Adrenal gland (tissue), 9 donors: ENCODE measurements at regions not wholly inside any gene's neighbourhood (a gene's known extent, or its start where the extent isn't known, plus 50 kb on each side); places are given as distances from the start of the nearest gene placed in this dataset.

Source experiments
- DNase-seq, 7 donors: peaks; one replicate each; pipeline ENCODE4 v3.0.0-alpha.2; 2019 to 2020
- H3K27ac ChIP-seq, 5 donors: fragments of 200-600 bp; sonication (generic) in 4 of 5; 1 replicate in 3 of 5; 2 replicates in 2 of 5; pipeline versions ENCODE4 v1.5.1 to v1.8.0; 2016 to 2020; ENCODE audit warnings: mild to moderate bottlenecking in 1 of 5
- H3K27me3 ChIP-seq: fragments of 200-600 bp; 2 replicates; pipeline ENCODE4 v1.8.0; 2021
- H3K36me3 ChIP-seq, 2 donors: fragments of 200-600 bp; replicated peaks in 1 of 2; 1 replicate in 1 of 2; 2 replicates in 1 of 2; pipeline versions ENCODE4 v1.5.1 to v1.8.0; 2018 to 2022
- H3K4me1 ChIP-seq, 2 donors: fragments of 200-600 bp; replicated peaks in 1 of 2; 1 replicate in 1 of 2; 2 replicates in 1 of 2; pipeline versions ENCODE4 v1.5.1 to v1.8.0; 2018 to 2021
- H3K4me3 ChIP-seq, 4 donors: fragments of 200-600 bp; sonication (generic) in 3 of 4; one replicate each; pipeline ENCODE4 v1.5.1; 2016 to 2018
- H3K9me3 ChIP-seq, 3 donors: fragments of 200-600 bp; sonication (generic) in 1 of 3; replicated peaks in 1 of 3; 1 replicate in 2 of 3; 2 replicates in 1 of 3; pipeline versions ENCODE4 v1.5.1 to v1.8.0; 2016 to 2021
- POLR2A ChIP-seq, 2 donors: fragments of 450-650 bp; IDR thresholded peaks; one replicate each; pipeline ENCODE4 v1.6.1; 2017; ENCODE audit warnings: antibody characterized with exemption in 2 of 2, mild to moderate bottlenecking in 2 of 2, moderate library complexity in 1 of 2
- WGBS, 4 donors: extraction: QIAGEN DNeasy Blood & Tissue Kit in 2 of 4; methylation state at CpG; one replicate each; pipeline versions ENCODE4 v1.1.5 to v1.1.7; 2013 to 2017; 5-methylcytosine and 5-hydroxymethylcytosine counted together
- intact Hi-C, 2 donors: fragments of 100-400 bp; cut with DNase I; formaldehyde crosslinking; loops; one replicate each; pipeline versions ENCODE4 v1.14.1 to v1.15.0; 2022 to 2023
- TF ChIP-seq, protein P1 (sequence below), 6 experiments: fragments of 450-650 bp in 4 of 6; fragments of 200-600 bp in 2 of 6; sonication (generic) in 1 of 6; IDR thresholded peaks; 1 replicate in 5 of 6; 2 replicates in 1 of 6; pipeline versions ENCODE4 v1.5.1 to v1.8.0; 2016 to 2021; ENCODE audit warnings: antibody characterized with exemption in 6 of 6, mild to moderate bottlenecking in 2 of 6, moderate library complexity in 1 of 6
- donor health status: healthy with polysubstance abuse.
- donor health status: Bipolar disorder and iron deficiency.
- donor health status: DM: yes; HTN: yes; CAD: no.
- donor health status: DM: no; HTN: no; CAD: no.
- donor health status: DM: no; HTN: no; CAD: no.

DNA sequence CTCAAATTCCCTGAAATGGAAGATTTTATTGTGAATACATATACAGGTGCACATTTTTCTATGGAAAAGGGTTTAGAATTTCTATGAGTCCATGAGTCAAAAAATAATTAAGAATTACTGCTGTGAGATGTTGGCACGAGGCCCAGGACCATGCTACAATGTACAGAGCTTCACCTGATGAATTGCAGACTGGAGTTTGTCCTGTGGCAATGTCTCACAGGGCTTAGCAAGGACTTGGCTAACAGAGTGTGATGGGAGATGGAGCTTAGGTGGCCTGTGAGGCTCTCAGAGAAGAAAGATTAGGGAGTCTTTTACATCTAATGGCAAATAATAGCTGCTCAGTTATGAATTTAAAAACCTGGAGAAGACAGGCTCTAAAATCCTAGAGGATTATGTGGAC, 219.5 kb upstream of the CBLB start:
- no peaks in the 10 kb centered on the region for H3K36me3 ChIP-seq
- intact Hi-C loops, result no loop called here
- WGBS, 4 donors, result 38 to 78% (median 68%) methylated on average over 1 of the region's 1 CpG

DNA sequence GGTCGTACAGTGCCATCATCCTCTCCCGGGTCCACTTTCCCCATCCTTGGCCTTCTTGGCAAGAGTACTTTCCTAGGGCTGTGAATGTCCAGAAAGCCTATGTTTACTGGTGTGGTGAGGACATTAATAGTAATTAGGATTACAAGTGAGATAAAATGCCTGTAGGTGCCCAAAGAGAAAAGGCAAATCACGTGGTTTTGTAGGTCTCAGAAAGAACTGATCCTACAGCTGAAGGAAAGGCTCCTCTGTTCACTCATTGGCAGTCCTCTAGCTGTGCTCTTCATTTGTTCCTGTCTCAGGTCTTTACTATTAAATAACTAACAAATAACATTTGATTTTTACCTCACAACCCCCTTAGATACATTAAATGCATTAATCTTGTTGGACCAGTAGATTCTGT, 220.1 kb upstream of the CBLB start:
- Histone ChIP-seq H3K27me3 (no peaks in the 10 kb centered on the region), H3K36me3 (no peaks in the 10 kb centered on the region), H3K4me3 (no peak overlapping the region), H3K4me1 (no peaks in the 10 kb centered on the region), H3K9me3 (no peaks in the 10 kb centered on the region), H3K27ac (no peak overlapping the region)
- WGBS, 4 donors, result 68 to 96% (median 76%) methylated on average over 3 of the region's 3 CpGs
- TF ChIP-seq, protein P1, sequence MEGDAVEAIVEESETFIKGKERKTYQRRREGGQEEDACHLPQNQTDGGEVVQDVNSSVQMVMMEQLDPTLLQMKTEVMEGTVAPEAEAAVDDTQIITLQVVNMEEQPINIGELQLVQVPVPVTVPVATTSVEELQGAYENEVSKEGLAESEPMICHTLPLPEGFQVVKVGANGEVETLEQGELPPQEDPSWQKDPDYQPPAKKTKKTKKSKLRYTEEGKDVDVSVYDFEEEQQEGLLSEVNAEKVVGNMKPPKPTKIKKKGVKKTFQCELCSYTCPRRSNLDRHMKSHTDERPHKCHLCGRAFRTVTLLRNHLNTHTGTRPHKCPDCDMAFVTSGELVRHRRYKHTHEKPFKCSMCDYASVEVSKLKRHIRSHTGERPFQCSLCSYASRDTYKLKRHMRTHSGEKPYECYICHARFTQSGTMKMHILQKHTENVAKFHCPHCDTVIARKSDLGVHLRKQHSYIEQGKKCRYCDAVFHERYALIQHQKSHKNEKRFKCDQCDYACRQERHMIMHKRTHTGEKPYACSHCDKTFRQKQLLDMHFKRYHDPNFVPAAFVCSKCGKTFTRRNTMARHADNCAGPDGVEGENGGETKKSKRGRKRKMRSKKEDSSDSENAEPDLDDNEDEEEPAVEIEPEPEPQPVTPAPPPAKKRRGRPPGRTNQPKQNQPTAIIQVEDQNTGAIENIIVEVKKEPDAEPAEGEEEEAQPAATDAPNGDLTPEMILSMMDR (IDR thresholded peaks at IDR 0.05), result no peak
- no peak for TF ChIP-seq POLR2A (IDR thresholded peaks at IDR 0.05)
- intact Hi-C loops, result no loop called here
- DNase-seq, result no peak

More for the DNA sequence above, 219.5 kb upstream of the CBLB start:
- DNase-seq, result no peak
- H3K27ac ChIP-seq, result no peak overlapping the region
- no peaks in the 10 kb centered on the region for H3K4me1 ChIP-seq
- H3K4me3 ChIP-seq, result no peak overlapping the region
- no peaks in the 10 kb centered on the region for H3K9me3 ChIP-seq
- no peaks in the 10 kb centered on the region for H3K27me3 ChIP-seq
- TF ChIP-seq, protein P1 (IDR thresholded peaks at IDR 0.05), result no peak
- TF ChIP-seq POLR2A (IDR thresholded peaks at IDR 0.05), result no peak

GRCh38 chr3:106089806-106090205, 221.0 kb upstream of the CBLB start:
- Histone ChIP-seq H3K27me3 (no peaks in the 10 kb centered on the region), H3K4me1 (no peaks in the 10 kb centered on the region), H3K4me3 (no peak overlapping the region), H3K27ac (no peak overlapping the region), H3K36me3 (no peaks in the 10 kb centered on the region), H3K9me3 (no peaks in the 10 kb centered on the region)
- TF ChIP-seq, protein P1 (IDR thresholded peaks at IDR 0.05), result no peak
- no peak for TF ChIP-seq POLR2A (IDR thresholded peaks at IDR 0.05)
- intact Hi-C loops, result no loop called here
- 88 to 93% (median 92%) methylated on average over 1 of the region's 1 CpG for WGBS, 4 donors
- DNase-seq, result no peak

- Histone ChIP-seq H3K36me3 (no peaks in the 10 kb centered on the region), H3K4me3 (no peak overlapping the region), H3K9me3 (no peaks in the 10 kb centered on the region), H3K27me3 (no peaks in the 10 kb centered on the region), H3K4me1 (peaks cover 5% of the 10 kb centered on the region in 2 donors), H3K27ac (no peak overlapping the region)
- TF ChIP-seq POLR2A (IDR thresholded peaks at IDR 0.05), result no peak
- TF ChIP-seq, protein P1 (IDR thresholded peaks at IDR 0.05), result no peak
- intact Hi-C loops, result no loop called here
- DNase-seq, result no peak
- 85 to 92% (median 89%) methylated on average over 2 of the region's 2 CpGs for WGBS, 4 donors
These were observed 224.0 kb upstream of the CBLB start for GRCh38 chr3:106092792-106093191.
